Kidney tubule cell (primary cell): ENCODE measurements at regions not wholly inside any gene's neighbourhood (a gene's known extent, or its start where the extent isn't known, plus 50 kb on each side); places are given as distances from the start of the nearest gene placed in this dataset.

Experiments used
- DNase-seq: peaks from one replicate; pipeline ENCODE4 v3.0.0-alpha.2; 2018; ENCODE audit warnings: low spot score

- no peak for DNase-seq
Measured at GRCh38 chr13:40456397-40456953, 210.0 kb downstream of the FOXO1 start.

- DNase-seq = no peak
Measured at GRCh38 chr13:40456979-40457553, 209.4 kb downstream of the FOXO1 start.

- DNase-seq = no peak
Measured at GRCh38 chr13:40457929-40458719, 208.3 kb downstream of the FOXO1 start.

- DNase-seq = no peak
Measured at GRCh38 chr13:40458720-40458990, 207.8 kb downstream of the FOXO1 start.

GRCh38 chr13:40460116-40460515 is 206.3 kb downstream of the FOXO1 start:
- no peak for DNase-seq

- no peak for DNase-seq
Measured at GRCh38 chr13:40464337-40465014, 202.0 kb downstream of the FOXO1 start.

GRCh38 chr13:40465015-40465390 is 201.4 kb downstream of the FOXO1 start:
- DNase-seq = no peak

- DNase-seq = no peak
Measured at GRCh38 chr13:40466272-40466671, 200.2 kb downstream of the FOXO1 start.

- DNase-seq = no peak
Measured at GRCh38 chr13:40468227-40468838, 198.1 kb downstream of the FOXO1 start.

GRCh38 chr13:40469581-40470310 is 196.7 kb downstream of the FOXO1 start:
- no peak for DNase-seq

- no peak for DNase-seq
Measured at GRCh38 chr13:40470660-40471059, 195.8 kb downstream of the FOXO1 start.

- no peak for DNase-seq
Measured at GRCh38 chr13:40471076-40471475, 195.4 kb downstream of the FOXO1 start.

GRCh38 chr13:40471911-40472310 is 194.5 kb downstream of the FOXO1 start:
- no peak for DNase-seq

GRCh38 chr13:40472427-40473220 is 193.8 kb downstream of the FOXO1 start:
- no peak for DNase-seq

GRCh38 chr13:40475617-40476016 is 190.8 kb downstream of the FOXO1 start:
- no peak for DNase-seq

GRCh38 chr13:40476175-40476958 is 190.1 kb downstream of the FOXO1 start:
- DNase-seq = no peak

GRCh38 chr13:40477623-40478608 is 188.5 kb downstream of the FOXO1 start:
- no peak for DNase-seq

GRCh38 chr13:40478775-40479174 is 187.7 kb downstream of the FOXO1 start:
- no peak for DNase-seq

GRCh38 chr13:40479196-40479845 is 187.1 kb downstream of the FOXO1 start:
- DNase-seq = no peak
